ENCODE measurements at regions not wholly inside any gene's neighbourhood (a gene's known extent, or its start where the extent isn't known, plus 50 kb on each side); places are given as distances from the start of the nearest gene placed in this dataset.

- TF ChIP-seq, protein P1, sequence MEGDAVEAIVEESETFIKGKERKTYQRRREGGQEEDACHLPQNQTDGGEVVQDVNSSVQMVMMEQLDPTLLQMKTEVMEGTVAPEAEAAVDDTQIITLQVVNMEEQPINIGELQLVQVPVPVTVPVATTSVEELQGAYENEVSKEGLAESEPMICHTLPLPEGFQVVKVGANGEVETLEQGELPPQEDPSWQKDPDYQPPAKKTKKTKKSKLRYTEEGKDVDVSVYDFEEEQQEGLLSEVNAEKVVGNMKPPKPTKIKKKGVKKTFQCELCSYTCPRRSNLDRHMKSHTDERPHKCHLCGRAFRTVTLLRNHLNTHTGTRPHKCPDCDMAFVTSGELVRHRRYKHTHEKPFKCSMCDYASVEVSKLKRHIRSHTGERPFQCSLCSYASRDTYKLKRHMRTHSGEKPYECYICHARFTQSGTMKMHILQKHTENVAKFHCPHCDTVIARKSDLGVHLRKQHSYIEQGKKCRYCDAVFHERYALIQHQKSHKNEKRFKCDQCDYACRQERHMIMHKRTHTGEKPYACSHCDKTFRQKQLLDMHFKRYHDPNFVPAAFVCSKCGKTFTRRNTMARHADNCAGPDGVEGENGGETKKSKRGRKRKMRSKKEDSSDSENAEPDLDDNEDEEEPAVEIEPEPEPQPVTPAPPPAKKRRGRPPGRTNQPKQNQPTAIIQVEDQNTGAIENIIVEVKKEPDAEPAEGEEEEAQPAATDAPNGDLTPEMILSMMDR (IDR thresholded peaks at IDR 0.05; ENCODE audit: control insufficient read depth, insufficient read depth, low read depth, low read length, missing control alignments) = no peak
- H3K4me3 ChIP-seq (ENCODE audit: control insufficient read depth, low read depth, low read length) = no peak overlapping the region
- no peak for DNase-seq (ENCODE audit: low read depth)
These were observed 248.7 kb upstream of the IRF2BP2 start for GRCh38 chr1:234858722-234859121.

DNA sequence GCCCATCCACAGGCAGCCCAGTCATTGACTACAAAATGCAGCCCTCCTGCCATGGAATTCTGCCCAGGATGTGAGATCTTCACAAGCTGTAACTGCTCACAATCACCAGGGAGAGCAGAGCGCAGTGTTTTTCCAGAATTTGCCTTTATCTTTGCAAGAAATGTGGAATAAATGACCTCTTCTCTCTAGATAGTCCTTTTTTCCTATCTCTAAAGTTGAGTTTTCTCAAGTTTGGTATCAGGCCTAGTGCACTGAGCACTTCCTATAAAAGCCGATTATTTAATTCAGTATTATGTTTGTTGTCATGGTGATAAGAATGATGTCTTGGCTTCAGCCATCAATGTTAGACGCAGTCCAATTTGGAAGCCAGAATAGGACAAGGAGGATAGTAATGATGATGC, 246.9 kb upstream of the IRF2BP2 start:
- TF ChIP-seq, protein P1 (IDR thresholded peaks at IDR 0.05; ENCODE audit: control insufficient read depth, insufficient read depth, low read depth, low read length, missing control alignments) = no peak
- DNase-seq (ENCODE audit: low read depth) = no peak
- no peak overlapping the region for H3K4me3 ChIP-seq (ENCODE audit: control insufficient read depth, low read depth, low read length)

- H3K4me3 ChIP-seq (ENCODE audit: control insufficient read depth, low read depth, low read length) = no peak overlapping the region
- TF ChIP-seq, protein P1 (IDR thresholded peaks at IDR 0.05; ENCODE audit: control insufficient read depth, insufficient read depth, low read depth, low read length, missing control alignments) = no peak
- no peak for DNase-seq (ENCODE audit: low read depth)
These were observed 245.9 kb upstream of the IRF2BP2 start for GRCh38 chr1:234855851-234856250.

GRCh38 chr1:234854645-234855039, 244.7 kb upstream of the IRF2BP2 start:
- no peak overlapping the region for H3K4me3 ChIP-seq (ENCODE audit: control insufficient read depth, low read depth, low read length)
- no peak for DNase-seq (ENCODE audit: low read depth)
- TF ChIP-seq, protein P1 (IDR thresholded peaks at IDR 0.05; ENCODE audit: control insufficient read depth, insufficient read depth, low read depth, low read length, missing control alignments) = no peak

DNA sequence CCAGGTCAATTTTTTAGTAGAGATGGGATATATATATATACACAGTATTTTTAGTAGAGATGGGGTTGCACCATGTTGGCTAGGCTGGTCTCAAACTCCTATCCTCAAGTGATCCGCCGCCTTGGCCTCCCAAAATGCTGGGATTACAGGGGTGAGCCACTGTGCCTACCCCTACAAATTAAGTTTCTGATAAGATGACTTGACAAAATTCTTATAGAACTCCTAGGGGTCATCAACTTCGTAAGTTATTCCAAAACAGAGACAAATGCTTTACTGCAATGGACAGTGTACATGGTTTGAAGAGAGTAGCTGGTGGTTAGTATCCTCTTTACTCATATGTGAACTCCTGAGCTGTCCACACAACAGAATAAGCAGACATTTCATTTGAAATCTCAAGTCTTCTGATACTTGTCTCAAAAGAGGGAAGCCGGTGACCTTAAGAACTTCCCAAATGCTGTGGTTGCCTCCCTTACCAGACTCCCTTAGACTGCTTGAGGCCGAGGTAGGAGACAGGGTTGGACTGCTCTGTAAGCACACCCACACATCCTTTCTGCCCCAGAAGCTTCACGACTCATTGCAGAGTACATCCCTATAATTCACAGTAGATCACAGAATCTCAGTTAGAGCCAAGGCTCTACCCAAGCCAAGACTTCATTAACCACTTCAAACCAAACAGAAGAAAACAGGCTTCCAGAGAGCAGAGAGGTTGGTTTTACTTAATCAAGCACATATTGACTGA, 244.1 kb upstream of the IRF2BP2 start:
- no peak overlapping the region for H3K4me3 ChIP-seq (ENCODE audit: control insufficient read depth, low read depth, low read length)
- TF ChIP-seq, protein P1 (IDR thresholded peaks at IDR 0.05; ENCODE audit: control insufficient read depth, insufficient read depth, low read depth, low read length, missing control alignments) = no peak
- no peak for DNase-seq (ENCODE audit: low read depth)

GRCh38 chr1:234852659-234853058, 242.7 kb upstream of the IRF2BP2 start:
- DNase-seq (ENCODE audit: low read depth) = no peak
- TF ChIP-seq, protein P1 (IDR thresholded peaks at IDR 0.05; ENCODE audit: control insufficient read depth, insufficient read depth, low read depth, low read length, missing control alignments) = no peak
- no peak overlapping the region for H3K4me3 ChIP-seq (ENCODE audit: control insufficient read depth, low read depth, low read length)
